ENCODE measurements at regions not wholly inside any gene's neighbourhood (a gene's known extent, or its start where the extent isn't known, plus 50 kb on each side); places are given as distances from the start of the nearest gene placed in this dataset.

DNA sequence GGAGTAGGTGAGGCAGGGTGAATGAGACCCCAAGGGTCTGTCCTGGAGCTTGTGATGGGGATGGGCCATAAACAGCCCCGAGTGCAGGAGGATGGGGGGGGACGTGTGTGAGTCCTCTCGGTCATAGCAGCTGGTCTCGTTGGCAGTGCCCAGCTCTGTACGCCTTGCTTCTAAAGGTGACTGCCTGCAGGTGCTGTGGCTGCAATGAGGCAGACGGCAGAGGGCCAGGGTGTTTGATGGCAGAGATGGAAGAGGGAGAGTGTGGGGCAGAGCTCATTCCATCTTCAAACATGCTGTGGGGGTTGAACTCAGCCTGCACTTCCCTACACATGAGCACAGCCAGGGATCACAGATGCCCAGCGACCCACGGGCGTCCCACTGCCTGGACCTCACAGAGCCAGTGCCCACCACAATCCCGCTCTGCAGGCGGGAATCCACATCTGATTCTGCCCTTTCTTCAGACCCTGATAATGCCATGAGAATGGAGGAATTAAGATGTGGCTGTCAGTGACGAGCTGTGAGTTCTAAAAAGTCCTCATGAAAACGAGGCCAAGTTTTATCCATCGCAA lies 123.3 kb upstream of the CDH4 start:
- H3K36me3 ChIP-seq, result no peaks in the 10 kb centered on the region
- intact Hi-C loops (cut with DNase I), result no loop called here

GRCh38 chr20:61129311-61129710 lies 122.8 kb upstream of the CDH4 start:
- Histone ChIP-seq H3K27me3 (ENCODE audit: low read depth) (peaks cover 5% of the 10 kb centered on the region), H3K27ac (no peak overlapping the region), H3K9me3 (no peaks in the 10 kb centered on the region), H3K4me1 (no peaks in the 10 kb centered on the region), H3K36me3 (no peaks in the 10 kb centered on the region), H3K4me3 (no peak overlapping the region)
- no peak for DNase-seq
- no peak for TF ChIP-seq CTCF (IDR thresholded peaks at IDR 0.05)
- intact Hi-C loops (cut with DNase I), result no loop called here
- ATAC-seq, result no peak

More for the DNA sequence above, 123.3 kb upstream of the CDH4 start:
- H3K27ac ChIP-seq, result no peak overlapping the region
- ATAC-seq (no peak), DNase-seq (no peak)
- H3K27me3 ChIP-seq (ENCODE audit: low read depth), result peaks cover 5% of the 10 kb centered on the region
- H3K4me3 ChIP-seq, result no peak overlapping the region
- H3K9me3 ChIP-seq, result no peaks in the 10 kb centered on the region
- H3K4me1 ChIP-seq, result no peaks in the 10 kb centered on the region
- TF ChIP-seq CTCF (IDR thresholded peaks at IDR 0.05), result no peak

- no peaks in the 10 kb centered on the region for H3K36me3 ChIP-seq
- H3K27ac ChIP-seq, result no peak overlapping the region
- no peak for ATAC-seq
- no peak for DNase-seq
- no peak overlapping the region for H3K4me3 ChIP-seq
- no peaks in the 10 kb centered on the region for H3K4me1 ChIP-seq
- no peak for TF ChIP-seq CTCF (IDR thresholded peaks at IDR 0.05)
- H3K9me3 ChIP-seq, result no peaks in the 10 kb centered on the region
- H3K27me3 ChIP-seq (ENCODE audit: low read depth), result peaks cover 5% of the 10 kb centered on the region
- intact Hi-C loops (cut with DNase I), result no loop called here
Measured at GRCh38 chr20:61130156-61130555, 121.9 kb upstream of the CDH4 start.

- TF ChIP-seq CTCF (IDR thresholded peaks at IDR 0.05), result no peak
- H3K27me3 ChIP-seq (ENCODE audit: low read depth), result peaks cover 11% of the 10 kb centered on the region
- H3K27ac ChIP-seq, result no peak overlapping the region
- DNase-seq, result no peak
- ATAC-seq, result no peak
- no peak overlapping the region for H3K4me3 ChIP-seq
- intact Hi-C loops (cut with DNase I), result no loop called here
- H3K36me3 ChIP-seq, result no peaks in the 10 kb centered on the region
- no peaks in the 10 kb centered on the region for H3K9me3 ChIP-seq
- no peaks in the 10 kb centered on the region for H3K4me1 ChIP-seq
Measured at GRCh38 chr20:61131944-61132343, 120.1 kb upstream of the CDH4 start.

GRCh38 chr20:61133611-61134010 lies 118.5 kb upstream of the CDH4 start:
- intact Hi-C loops (cut with DNase I), result no loop called here
- TF ChIP-seq CTCF (IDR thresholded peaks at IDR 0.05), result no peak

More at GRCh38 chr20:61133611-61134010, 118.5 kb upstream of the CDH4 start:
- Histone ChIP-seq H3K9me3 (no peaks in the 10 kb centered on the region), H3K36me3 (no peaks in the 10 kb centered on the region), H3K4me3 (no peak overlapping the region), H3K27ac (no peak overlapping the region), H3K4me1 (no peaks in the 10 kb centered on the region), H3K27me3 (ENCODE audit: low read depth) (peaks cover 11% of the 10 kb centered on the region)
- DNase-seq, result no peak
- no peak for ATAC-seq
